SU-DHL-6 (cell line): ENCODE measurements at regions not wholly inside any gene's neighbourhood (a gene's known extent, or its start where the extent isn't known, plus 50 kb on each side); places are given as distances from the start of the nearest gene placed in this dataset.

Source experiments
- H2AFZ ChIP-seq: fragments of 200-600 bp; sonication (generic); 2 replicates; pipeline ENCODE4 v1.6.1; 2014; ENCODE audit warnings: low read depth, mild to moderate bottlenecking, moderate library complexity, mixed read lengths, antibody characterized with exemption, low read length; ENCODE audit not compliant: severe bottlenecking
- H3F3A ChIP-seq: fragments of 200-600 bp; shearing (Covaris generic); 2 replicates; pipeline ENCODE4 v1.6.0; 2016; ENCODE audit warnings: antibody characterized with exemption, mild to moderate bottlenecking; ENCODE audit not compliant: insufficient read depth
- H3K27ac ChIP-seq: fragments of 200-600 bp; sonication (generic); 2 replicates; pipeline ENCODE4 v1.5.1; 2016; ENCODE audit warnings: low read depth, mild to moderate bottlenecking, low read length, moderate library complexity, mixed read lengths
- H3K27me3 ChIP-seq: fragments of 200-600 bp; sonication (generic), shearing (Covaris generic); 2 replicates; pipeline ENCODE4 v1.6.0; 2014; ENCODE audit warnings: mild to moderate bottlenecking, low read length
- H3K36me3 ChIP-seq: fragments of 200-600 bp; sonication (generic); 2 replicates; pipeline ENCODE4 v1.6.1; 2014; ENCODE audit warnings: mild to moderate bottlenecking, low read length, mixed read lengths
- H3K4me2 ChIP-seq: fragments of 300-600, 200-600 bp; shearing (Covaris generic), sonication (generic); 2 replicates; pipeline ENCODE4 v1.6.0; 2014; ENCODE audit warnings: low read length, low read depth, mild to moderate bottlenecking; ENCODE audit not compliant: poor library complexity, severe bottlenecking
- H3K4me3 ChIP-seq: fragments of 200-600 bp; sonication (generic); 2 replicates; pipeline ENCODE4 v1.5.1; 2014; ENCODE audit warnings: antibody characterized with exemption, low read length, mild to moderate bottlenecking, mixed read lengths; ENCODE audit not compliant: insufficient read depth, poor library complexity, severe bottlenecking
- H3K79me2 ChIP-seq: fragments of 200-600 bp; sonication (generic); 2 replicates; pipeline ENCODE4 v1.6.1; 2014; ENCODE audit warnings: mild to moderate bottlenecking, low read length, moderate library complexity; ENCODE audit not compliant: insufficient read depth
- H3K9ac ChIP-seq: fragments of 200-600 bp; sonication (generic); 2 replicates; pipeline ENCODE4 v1.7.0; 2014; ENCODE audit warnings: mild to moderate bottlenecking, low read length
- H3K9me2 ChIP-seq: fragments of 200-600 bp; sonication (generic); replicated peaks from 2 replicates; pipeline ENCODE4 v1.6.1; 2014; ENCODE audit warnings: low read length; ENCODE audit not compliant: insufficient read depth
- H3K9me3 ChIP-seq: fragments of 200-600 bp; sonication (generic); 2 replicates; pipeline ENCODE4 v1.6.1; 2014; ENCODE audit warnings: low read length, mixed read lengths; ENCODE audit not compliant: insufficient read depth
- H4K20me1 ChIP-seq: fragments of 200-600 bp; sonication (generic); 2 replicates; pipeline ENCODE4 v1.6.1; 2014; ENCODE audit warnings: low read depth, mild to moderate bottlenecking, antibody characterized with exemption, low read length, moderate library complexity, mixed read lengths
- EZH2phosphoT487 ChIP-seq: fragments of 200-600 bp; sonication (generic), shearing (Covaris generic); conservative IDR thresholded peaks from 2 replicates; pipeline ENCODE4 v1.6.1; 2018; ENCODE audit warnings: mild to moderate bottlenecking, antibody characterized with exemption, low read length, moderate library complexity, mixed read lengths
- TF ChIP-seq, protein P1 (sequence below): fragments of 200-600 bp; sonication (generic); IDR thresholded peaks from one replicate; pipeline ENCODE4 v1.5.1; 2017; ENCODE audit warnings: antibody characterized with exemption, mild to moderate bottlenecking, low read length, moderate library complexity; ENCODE audit not compliant: insufficient read depth, poor library complexity, severe bottlenecking

DNA sequence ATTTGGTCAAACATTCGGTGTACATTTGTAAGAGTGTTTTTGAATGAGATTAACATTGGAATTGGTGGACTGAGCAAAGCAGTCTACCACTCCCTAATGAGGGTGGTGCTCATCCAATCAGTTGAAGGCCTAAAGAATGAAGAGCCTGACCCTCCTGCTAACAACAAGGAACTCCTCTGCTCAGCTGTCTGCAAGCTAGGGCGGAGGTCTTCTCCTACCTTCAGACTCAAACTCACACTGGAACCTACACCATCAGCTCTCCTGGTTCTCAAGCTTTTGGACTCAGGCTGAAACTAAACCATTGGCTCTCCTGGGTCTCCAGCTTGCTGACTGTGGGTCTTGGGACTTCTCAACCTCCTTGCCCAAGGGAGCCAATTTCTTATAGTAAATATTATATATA lies 55.5 kb upstream of the NPAS2 start:
- H3K79me2 ChIP-seq = no peaks in the 10 kb centered on the region
- H3K4me3 ChIP-seq = no peak overlapping the region
- no peaks in the 10 kb centered on the region for H3K9me3 ChIP-seq
- H3F3A ChIP-seq = no peaks in the 10 kb centered on the region
- H3K4me2 ChIP-seq = no peak overlapping the region
- no peaks in the 10 kb centered on the region for H3K9me2 ChIP-seq
- 0 out of 2 replicates have a peak, but pooled peaks cover 3% of the 10 kb centered on the region for H3K27me3 ChIP-seq
- no peak overlapping the region for H2AFZ ChIP-seq
- no peaks in the 10 kb centered on the region for H4K20me1 ChIP-seq
- no peak overlapping the region for H3K27ac ChIP-seq
- H3K36me3 ChIP-seq = no peaks in the 10 kb centered on the region
- no peak overlapping the region for H3K9ac ChIP-seq
- no peak for TF ChIP-seq EZH2phosphoT487
- TF ChIP-seq, protein P1, sequence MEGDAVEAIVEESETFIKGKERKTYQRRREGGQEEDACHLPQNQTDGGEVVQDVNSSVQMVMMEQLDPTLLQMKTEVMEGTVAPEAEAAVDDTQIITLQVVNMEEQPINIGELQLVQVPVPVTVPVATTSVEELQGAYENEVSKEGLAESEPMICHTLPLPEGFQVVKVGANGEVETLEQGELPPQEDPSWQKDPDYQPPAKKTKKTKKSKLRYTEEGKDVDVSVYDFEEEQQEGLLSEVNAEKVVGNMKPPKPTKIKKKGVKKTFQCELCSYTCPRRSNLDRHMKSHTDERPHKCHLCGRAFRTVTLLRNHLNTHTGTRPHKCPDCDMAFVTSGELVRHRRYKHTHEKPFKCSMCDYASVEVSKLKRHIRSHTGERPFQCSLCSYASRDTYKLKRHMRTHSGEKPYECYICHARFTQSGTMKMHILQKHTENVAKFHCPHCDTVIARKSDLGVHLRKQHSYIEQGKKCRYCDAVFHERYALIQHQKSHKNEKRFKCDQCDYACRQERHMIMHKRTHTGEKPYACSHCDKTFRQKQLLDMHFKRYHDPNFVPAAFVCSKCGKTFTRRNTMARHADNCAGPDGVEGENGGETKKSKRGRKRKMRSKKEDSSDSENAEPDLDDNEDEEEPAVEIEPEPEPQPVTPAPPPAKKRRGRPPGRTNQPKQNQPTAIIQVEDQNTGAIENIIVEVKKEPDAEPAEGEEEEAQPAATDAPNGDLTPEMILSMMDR = no peak

DNA sequence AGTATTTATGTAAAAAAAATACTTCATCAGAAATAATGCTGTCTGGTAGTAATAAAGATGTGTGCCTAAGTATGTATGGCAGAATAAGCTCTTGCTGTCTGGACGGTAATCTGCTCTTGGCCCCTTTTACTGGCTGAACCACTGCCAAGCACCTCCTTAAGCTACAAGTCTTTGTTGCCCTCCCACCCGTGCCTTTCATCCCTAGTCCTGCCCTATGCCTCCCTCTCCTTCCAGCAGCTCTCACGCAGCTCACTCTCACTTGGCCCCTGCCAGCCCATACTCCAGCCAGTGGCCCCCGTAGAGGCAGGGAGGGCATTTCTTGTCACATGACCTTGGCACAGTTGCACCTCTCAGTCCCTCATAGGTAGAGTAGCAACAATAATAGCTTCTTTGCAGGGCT lies 54.5 kb upstream of the NPAS2 start:
- no peaks in the 10 kb centered on the region for H3K9me2 ChIP-seq
- TF ChIP-seq EZH2phosphoT487 = no peak
- TF ChIP-seq, protein P1 = no peak
- no peak overlapping the region for H3K9ac ChIP-seq
- H3K27me3 ChIP-seq = 0 out of 2 replicates have a peak, but pooled peaks cover 3% of the 10 kb centered on the region
- no peaks in the 10 kb centered on the region for H4K20me1 ChIP-seq
- H3K9me3 ChIP-seq = no peaks in the 10 kb centered on the region
- H3K27ac ChIP-seq = no peak overlapping the region
- no peak overlapping the region for H2AFZ ChIP-seq
- no peaks in the 10 kb centered on the region for H3F3A ChIP-seq
- no peaks in the 10 kb centered on the region for H3K79me2 ChIP-seq
- H3K4me2 ChIP-seq = no peak overlapping the region
- no peaks in the 10 kb centered on the region for H3K36me3 ChIP-seq
- no peak overlapping the region for H3K4me3 ChIP-seq

DNA sequence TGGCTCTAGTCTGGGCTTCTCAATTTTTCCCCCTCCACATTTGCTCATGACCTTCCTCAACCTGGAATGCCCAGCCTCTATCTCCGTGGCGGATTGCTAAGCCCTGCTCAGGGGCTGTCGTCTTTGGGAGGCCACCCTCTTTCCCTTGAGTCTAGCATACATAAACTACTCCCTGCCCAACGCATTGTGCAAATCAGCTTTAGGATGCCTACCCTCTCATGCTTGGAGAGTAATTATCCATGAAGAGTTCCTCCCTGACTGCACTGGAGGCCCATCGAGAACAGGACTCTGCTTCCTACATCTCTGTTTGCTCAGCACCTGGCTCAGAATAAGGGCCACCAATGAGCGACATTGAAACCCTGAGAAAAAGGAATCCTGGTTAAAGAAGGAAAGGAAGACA lies 53.7 kb upstream of the NPAS2 start:
- H3K79me2 ChIP-seq = no peaks in the 10 kb centered on the region
- no peaks in the 10 kb centered on the region for H3K9me2 ChIP-seq
- no peaks in the 10 kb centered on the region for H3K36me3 ChIP-seq
- no peaks in the 10 kb centered on the region for H3K9me3 ChIP-seq
- no peaks in the 10 kb centered on the region for H3F3A ChIP-seq
- no peak overlapping the region for H3K4me3 ChIP-seq
- no peak overlapping the region for H3K4me2 ChIP-seq
- H3K9ac ChIP-seq = no peak overlapping the region
- no peaks in the 10 kb centered on the region for H4K20me1 ChIP-seq
- TF ChIP-seq EZH2phosphoT487 = no peak
- H3K27ac ChIP-seq = no peak overlapping the region
- no peak overlapping the region for H2AFZ ChIP-seq
- 0 out of 2 replicates have a peak, but pooled peaks cover 3% of the 10 kb centered on the region for H3K27me3 ChIP-seq

DNA sequence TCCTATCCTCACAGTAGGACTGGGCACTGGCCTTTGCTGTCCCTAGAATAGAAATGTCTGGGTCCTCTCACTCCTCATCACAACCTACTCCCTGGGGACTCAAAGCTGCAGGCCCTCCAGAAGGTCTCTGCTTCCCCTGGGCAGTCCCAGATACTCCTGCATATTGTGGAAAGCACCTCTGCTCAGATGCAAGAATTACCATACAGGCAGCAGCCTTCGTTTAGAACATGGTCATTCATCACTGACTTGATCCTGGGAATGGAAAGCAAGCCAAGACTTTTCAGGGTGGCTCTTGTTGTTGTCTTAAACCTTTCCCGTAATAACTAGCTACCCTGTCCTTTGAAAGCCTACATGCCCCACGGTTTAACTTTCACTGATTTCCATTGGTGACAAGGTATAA lies 53.1 kb upstream of the NPAS2 start:
- no peak overlapping the region for H2AFZ ChIP-seq
- H3F3A ChIP-seq = no peaks in the 10 kb centered on the region
- H4K20me1 ChIP-seq = no peaks in the 10 kb centered on the region
- H3K4me3 ChIP-seq = no peak overlapping the region
- no peaks in the 10 kb centered on the region for H3K9me2 ChIP-seq
- H3K36me3 ChIP-seq = no peaks in the 10 kb centered on the region
- 0 out of 2 replicates have a peak, but pooled peaks cover 3% of the 10 kb centered on the region for H3K27me3 ChIP-seq
- no peaks in the 10 kb centered on the region for H3K9me3 ChIP-seq
- H3K27ac ChIP-seq = no peak overlapping the region
- H3K79me2 ChIP-seq = no peaks in the 10 kb centered on the region
- TF ChIP-seq, protein P1 = no peak
- TF ChIP-seq EZH2phosphoT487 = no peak
- H3K4me2 ChIP-seq = no peak overlapping the region
- H3K9ac ChIP-seq = no peak overlapping the region
